Dedifferentiated amniotic fluid mesenchymal stem cell (primary cell): ENCODE measurements at regions not wholly inside any gene's neighbourhood (a gene's known extent, or its start where the extent isn't known, plus 50 kb on each side); places are given as distances from the start of the nearest gene placed in this dataset.
"Not testable (repeated sequence)": the region's sequence is repeated elsewhere in the genome, so short reads cannot be mapped to it uniquely, and the experiment has no call there.

Experiments
- DNase-seq: peaks from one replicate; pipeline ENCODE4 v3.0.0-alpha.2; 2016; ENCODE audit errors: extremely low spot score

DNA sequence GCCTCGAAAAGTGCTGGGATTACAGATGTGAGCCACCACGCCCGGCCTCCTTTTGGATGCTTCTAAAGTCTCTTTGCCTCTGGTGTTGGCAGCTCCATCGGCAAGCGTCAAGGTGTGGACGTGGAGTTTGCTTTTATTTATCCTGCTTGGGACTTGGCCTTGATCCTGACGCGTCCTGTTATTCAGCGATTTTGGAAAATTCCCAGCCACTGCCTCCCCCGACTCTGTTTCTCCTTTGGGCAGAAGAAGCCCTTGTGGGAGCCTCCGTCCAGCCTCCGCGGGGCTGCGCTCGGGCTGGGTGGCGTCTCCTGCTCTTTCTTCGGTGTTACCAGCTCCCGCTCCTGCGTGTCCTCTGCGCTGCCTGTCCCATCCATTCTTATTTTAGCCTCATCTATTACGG, 151.7 kb downstream of the TMEM121 start:
- not testable (repeated sequence) for DNase-seq

DNA sequence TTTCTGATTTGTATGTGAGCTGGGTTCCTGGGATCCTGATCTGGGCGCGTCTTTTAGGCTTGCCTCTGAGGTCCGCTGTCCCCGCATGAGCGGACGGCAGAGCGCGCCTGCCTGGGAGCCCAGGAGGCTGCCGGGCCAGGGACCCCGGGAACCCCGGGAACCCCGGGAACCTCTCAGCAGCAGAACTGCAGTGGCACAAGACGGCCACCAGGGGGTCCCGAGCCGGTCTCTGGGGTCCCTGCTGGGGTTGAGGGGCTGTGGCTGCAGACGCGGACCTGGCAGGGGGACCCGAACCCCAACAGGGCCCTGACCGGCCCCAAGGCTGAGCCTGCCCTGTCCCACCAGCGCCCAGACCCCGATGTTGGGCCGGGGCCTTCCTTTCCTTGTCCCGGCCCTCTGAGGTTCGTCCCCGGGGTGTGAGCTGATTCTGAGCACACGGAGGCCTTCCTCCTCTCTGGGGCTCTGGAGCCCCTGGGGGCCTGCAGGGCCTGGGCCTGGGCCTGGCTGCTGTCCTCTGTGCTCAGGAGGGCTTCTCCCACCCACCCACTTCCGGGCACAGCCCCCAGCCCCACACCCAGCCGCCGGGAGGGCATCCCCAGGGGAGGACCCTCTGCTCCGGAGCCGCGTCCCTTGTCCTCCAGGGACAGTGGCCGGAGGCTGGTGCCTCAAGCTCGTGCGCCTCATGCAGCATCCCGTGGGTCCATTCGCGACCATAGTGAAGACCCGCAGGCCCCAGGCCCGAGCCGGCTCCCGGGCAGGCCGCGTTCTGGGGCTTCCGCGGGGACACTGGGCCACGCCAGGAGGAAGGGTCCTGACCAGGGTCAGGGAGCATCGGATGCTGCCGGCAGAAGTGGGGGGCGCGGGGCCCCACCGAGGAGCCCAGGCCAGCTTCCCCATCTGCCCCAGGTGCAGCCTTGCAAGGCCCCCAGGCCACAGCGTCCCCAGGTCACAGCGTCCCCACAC, 152.9 kb downstream of the TMEM121 start:
- DNase-seq: not testable (repeated sequence)

DNA sequence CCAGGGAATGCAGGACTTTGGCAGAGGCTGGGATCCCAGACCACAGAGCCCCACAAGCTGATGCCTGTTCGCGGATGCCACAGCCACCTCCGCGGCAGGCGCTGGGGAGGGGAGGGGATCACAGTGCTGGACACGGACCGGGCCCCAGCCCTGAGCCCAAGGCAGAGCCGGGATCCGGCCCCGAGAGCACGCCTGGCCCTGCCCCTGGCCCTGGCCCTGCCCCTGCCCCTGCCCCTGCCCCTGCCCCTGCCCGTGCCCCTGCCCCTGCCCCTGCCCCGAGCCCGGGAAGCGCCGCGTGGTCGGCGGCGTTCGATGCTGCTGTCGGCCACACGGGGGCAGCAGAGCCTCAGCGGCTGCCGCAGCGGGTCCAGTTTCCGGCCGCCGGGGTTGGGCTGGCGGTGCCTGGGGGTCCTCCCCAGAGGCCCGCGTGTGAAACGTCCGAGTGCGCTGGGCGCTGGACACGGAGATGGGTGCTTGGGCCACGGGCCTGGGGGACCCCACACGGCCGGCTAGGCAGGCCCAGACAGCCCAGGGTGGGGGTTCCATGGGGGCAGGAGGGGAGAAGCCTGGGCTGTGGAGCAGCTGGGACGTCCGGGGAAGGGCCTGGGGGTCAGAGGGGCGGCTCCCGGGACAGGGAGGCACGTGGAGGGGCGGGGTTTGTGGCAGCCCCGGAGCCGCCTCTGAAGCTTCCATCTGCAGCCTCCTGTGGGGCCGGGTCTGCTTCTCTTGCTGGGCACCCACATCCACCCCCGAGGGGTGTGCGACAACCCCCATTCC, 153.8 kb downstream of the TMEM121 start:
- not testable (repeated sequence) for DNase-seq

DNA sequence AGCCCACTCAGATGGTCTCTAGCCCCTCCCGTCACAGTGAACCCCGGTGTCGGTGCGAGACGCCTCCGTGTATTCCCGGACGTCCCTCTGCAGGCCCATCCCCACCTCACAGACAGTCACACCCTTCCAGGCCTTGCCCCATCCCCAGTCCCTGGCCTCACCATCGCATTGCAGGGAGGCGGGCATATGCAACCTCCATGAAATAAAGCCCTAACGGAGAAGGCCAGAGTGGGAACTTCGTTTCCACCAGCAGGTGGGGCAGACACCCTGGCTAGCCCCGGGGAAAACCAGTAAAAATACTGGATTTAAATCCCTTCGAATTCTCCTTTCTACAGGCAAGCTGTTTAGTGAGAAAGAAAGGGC, 154.3 kb downstream of the TMEM121 start:
- not testable (repeated sequence) for DNase-seq

DNA sequence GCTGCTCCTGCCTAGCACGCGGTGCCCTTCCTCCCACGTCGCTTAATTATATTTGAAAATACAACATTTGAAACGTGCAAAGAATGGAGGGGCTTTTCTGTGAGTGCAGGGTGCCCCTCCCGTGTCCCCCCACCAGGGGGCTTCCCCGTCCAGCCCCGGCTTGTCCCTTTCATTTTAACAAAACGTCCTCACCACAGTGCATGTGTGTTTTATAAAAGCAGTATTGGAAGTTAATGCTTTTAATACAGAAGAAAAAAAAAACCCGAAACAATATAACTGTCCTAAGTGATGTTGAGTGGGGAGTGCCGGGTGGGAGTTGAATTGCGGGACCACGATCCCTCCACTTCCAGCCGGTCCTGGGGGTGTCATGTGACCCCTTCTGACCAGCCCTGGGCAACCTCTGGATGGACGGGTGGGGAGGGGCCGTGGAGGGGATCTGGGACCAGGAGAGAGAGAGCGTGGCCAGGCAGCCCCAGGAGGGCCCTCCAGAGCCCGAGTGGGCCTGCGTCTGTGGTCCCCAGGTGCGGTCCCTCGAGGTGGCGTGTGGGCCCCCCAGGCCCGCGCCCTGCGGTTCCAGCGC, 155.3 kb downstream of the TMEM121 start:
- not testable (repeated sequence) for DNase-seq

DNA sequence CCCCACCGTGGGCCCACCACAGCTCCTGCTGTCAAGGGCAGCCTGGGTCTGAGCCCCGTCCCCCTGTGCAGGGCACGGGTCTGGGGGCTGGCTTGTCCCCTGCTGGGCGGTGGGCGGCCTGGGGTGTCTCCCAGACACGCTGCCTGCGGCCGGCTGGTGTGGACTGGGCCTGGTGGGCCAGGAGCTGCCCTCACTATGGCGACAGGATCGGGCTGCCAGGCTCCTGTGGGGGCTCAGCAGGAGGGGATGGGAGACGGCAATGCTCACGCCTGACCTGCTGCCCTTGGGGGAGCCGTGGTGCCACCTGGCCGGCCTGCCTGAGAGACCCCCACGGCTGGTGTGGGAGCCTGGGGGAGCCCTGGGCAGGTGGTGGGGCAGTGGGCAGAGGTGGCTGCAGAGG, 156.1 kb downstream of the TMEM121 start:
- DNase-seq: not testable (repeated sequence)

DNA sequence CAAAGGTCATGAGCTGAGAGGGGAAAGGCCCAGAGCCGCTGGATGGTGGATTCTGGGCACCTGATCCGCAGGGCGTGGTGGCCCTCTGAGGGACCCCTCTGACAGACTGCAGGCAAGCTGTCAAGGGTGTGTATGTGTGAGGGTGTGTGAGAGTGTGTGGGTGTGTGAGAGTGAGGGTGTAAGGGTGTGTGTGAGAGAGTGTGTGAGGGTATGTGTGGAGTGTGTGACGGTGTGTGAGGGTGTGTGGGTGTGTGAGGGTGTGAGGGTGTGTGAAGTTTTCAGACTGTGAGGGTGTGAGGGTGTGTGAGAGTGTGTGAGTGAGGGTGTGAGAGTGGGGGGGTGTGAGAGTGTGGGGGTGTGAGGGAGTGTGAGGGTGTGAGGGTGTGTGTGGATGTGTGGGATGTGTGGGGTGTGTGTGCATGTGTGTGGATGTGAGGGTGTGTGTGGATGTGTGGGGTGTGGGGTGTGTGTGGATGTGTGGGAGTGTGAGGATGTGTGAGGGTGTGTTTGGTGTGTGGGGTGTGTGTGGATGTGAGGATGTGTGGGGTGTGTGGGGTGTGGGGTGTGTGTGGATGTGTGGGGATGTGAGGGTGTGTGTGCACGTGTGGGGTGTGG, 156.7 kb downstream of the TMEM121 start:
- no peak for DNase-seq

DNA sequence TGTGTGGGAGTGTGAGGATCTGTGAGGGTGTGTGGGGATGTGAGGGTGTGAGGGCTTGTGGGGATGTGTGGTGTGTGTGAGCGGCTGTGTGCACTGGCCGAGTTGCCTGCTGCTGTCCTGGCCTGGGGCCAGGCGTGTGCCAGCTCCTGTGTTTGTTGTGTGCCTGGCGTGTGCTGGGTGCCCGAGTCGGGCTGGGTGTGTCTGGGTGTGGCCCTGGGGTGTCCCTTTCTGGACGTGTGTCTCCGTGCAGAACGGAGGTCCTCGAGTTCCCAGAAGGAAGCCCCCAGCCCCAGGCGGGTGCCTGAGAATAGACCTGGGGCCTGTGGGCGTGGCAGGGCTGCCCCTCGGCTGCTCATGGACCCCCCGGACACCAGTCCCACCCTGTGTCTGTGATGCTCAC, 157.7 kb downstream of the TMEM121 start:
- DNase-seq: not testable (repeated sequence)

DNA sequence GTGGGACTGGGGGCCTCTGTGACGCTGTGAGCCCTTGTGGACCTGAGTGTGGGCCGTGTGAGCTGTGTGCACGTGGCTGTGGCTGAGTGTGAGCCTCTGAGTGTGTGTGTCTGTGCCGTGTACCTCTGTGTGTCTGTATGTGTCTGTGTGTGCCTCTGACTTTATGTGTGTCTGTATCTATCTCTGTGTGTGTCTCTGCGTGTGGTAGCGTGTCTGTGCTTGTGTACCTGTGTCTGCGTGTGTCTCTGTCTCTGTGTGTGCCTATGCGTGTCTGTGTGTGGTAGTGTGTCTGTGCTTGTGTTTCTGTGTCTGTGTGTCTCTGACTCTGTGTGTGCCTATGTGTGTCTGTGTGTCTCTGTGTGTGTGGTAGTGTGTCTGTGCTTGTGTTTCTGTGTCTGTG, 158.2 kb downstream of the TMEM121 start:
- DNase-seq: not testable (repeated sequence)

DNA sequence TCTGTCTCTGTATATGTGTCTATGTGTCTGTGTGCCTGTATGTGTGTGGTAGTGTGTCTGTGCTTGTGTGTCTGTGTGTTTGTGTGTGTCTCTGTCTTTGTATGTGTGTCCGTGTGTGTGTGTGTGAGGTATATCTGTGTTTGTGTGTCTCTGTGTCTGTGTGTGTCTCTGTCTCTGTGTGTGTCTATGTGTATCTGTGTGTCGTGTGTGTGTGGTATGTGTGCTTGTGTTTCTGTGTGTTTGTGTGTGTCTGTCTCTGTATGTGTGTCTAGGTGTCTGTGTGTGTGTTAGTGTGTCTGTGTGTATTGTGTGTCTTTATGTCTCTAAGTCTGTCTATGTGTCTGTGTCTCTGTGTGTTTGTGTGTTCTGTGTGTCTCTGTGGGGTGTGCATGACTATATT, 158.6 kb downstream of the TMEM121 start:
- no peak for DNase-seq

DNA sequence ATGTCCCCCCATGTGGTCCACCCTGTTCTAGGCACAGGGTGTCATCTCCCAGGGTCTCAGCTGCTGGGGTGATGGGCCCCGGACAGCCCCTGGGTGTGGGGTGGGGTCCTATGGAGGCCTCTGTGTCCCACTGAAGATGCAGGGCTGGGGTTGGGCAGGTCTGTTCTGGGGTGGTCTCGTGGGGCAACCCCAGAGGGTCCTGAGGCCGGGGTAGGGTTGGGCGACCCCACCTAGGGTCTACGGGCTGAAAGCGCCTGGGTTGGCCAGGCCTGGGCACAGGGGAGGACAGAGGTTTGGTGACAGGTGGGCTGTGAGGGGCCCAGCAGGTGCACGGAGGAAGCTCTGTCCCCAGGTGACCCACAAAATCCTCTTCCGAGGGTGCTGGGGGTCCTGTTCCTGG, 159.2 kb downstream of the TMEM121 start:
- not testable (repeated sequence) for DNase-seq

DNA sequence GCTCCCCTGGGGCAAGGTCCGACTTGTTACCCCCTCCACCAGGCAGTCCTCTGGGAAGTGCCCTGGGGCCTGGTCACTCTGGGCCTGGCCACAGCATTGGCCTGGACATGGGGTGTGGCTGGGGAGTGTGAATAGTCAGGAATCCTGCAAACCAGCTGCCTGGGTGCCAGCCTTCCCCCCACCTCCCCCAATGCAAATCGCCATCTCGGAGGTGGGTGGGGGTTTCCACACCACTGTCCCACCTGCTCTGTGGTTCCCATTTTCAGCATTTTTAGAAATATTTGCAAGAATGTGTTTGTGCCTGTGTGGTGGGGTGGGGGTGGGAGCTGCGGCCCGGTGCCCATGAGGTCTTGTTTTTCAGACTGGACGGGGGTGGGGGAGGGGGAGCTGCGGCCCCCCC, 159.7 kb downstream of the TMEM121 start:
- not testable (repeated sequence) for DNase-seq

DNA sequence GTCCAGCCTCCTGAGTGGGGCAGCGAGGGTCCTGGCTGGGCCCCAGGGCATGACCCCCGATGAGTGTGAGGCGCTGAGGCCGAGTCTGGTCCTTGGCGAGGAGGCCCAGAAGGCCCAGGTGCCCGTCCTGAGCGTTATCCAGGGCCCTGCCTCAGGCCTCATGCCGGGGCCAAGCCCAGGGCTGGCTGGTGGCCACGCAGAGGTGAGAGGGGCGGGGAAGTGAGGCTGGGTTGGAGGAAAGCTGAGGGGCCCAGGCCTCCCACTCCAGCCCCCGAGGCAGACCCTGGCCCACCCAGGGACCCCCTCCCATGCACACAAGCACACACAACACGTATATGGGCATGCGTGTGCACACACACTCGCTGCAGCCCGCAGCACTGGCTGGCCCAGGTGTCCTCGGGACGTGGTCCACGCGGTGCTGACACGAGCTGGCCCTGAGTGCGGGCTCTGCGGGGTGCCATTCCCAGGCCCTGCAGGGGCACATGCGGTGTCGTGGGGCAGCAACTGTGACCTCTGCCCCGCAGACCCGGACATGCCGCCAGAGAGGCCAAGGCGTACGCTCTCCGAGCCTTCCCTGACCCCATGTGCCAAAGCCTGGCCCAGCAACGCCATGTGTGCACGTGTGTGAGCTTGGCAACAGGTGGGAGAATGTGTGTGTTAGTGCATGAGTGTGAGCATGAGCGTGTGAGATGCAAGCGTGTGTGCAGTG, 160.2 kb downstream of the TMEM121 start:
- not testable (repeated sequence) for DNase-seq

DNA sequence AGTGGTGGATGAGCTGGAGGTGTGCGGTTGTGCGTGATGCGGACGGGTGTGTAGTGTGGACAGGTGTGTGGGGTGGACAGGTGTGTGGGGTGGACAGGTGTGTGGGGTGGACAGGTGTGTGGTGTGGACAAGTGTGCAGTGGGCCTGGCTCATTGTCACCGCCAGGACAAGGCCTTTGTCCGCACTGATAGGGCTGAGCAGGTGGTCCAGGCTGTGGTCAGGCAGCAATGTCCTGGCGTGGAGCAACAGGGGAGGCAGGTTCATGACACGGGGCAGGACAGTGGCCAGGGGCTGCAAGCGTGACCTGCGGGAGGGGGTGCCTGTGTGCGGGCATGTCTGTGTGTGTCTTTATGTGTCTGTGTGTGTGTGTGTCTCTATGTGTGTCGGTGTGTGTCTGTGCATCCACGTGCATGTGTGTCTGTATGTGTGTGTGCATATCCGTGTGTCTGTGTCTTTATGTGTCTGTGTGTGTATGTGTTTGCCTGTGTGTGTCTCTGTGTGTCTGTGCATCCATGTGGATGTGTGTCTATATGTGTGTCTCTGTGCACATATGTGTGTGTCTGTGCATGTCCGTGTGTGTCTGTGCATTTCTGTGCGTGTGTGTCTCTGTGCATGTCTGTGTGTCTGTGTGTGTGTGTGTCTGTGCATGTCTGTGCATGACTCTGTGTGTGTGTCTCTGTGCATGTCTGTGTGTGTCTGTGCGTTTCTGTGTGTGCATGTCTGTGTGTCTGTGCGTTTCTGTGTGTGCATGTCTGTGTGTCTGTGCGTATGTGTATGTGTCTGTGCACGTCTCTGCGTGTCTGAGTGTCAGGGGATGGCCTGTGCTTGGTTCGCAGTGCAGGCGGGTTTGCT, 161.0 kb downstream of the TMEM121 start:
- DNase-seq: not testable (repeated sequence)

DNA sequence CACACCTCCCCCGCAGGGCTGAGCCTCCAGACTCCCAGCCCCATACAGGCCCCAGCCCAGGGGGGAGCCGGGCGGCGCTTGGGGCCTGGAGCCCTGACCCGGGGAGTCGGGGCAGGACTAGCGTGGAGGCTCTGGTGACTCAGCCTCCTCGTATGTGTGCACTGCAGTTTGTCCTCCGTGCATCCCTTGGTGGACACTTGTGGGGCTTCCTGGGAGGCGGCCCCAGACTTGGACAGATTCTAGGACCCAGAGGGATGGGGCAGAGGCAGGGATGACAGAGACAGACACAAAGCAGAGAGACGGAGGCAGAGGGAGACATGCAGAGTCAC, 161.6 kb downstream of the TMEM121 start:
- DNase-seq: not testable (repeated sequence)

DNA sequence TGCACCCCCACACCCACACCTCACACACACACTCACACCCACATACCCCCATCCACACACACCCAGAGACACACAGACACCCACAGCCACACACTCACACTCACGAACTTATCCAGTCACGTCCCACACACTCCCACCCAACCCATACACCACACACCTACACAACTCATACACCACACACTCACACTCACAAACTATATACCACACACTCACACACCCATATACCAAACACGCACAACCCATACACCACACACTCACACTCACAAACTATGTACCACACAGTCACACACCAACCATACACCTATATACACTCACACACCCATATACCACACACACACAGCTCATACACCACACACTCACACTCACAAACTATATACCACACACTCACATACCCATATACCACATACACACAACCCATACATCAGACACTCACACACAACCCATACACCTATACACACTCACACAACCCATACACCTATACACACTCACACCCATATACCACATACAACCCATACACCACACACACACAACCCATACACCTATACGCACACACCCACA, 162.4 kb downstream of the TMEM121 start:
- not testable (repeated sequence) for DNase-seq

DNA sequence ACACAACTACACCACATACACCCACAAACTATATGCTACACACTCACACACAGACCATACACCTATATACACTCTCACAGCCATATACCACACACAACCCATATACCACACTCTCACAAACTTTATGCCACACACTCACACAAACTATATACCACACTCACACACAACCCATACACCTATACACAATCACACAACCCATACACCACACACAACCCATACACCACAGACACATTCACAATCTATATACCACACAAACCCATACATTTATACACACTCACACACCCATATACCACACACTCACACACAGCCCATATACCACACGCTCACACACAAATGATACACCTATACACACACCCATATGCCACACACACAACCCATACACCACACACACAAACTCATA, 163.3 kb downstream of the TMEM121 start:
- DNase-seq: no peak

DNA sequence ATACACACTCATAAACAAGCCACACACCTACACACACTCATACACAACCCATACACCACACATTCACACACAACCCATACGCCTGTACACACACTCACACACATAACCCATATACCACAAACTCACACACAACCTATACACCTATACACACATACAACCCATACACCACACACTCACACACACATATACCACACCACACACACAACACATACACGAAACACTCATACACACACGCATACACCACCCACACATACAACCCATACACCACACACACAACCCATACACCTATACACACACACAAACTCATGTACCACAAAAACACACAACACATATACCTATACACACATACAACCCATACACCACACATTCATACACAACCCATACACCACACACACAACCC, 164.3 kb downstream of the TMEM121 start:
- DNase-seq: no peak

DNA sequence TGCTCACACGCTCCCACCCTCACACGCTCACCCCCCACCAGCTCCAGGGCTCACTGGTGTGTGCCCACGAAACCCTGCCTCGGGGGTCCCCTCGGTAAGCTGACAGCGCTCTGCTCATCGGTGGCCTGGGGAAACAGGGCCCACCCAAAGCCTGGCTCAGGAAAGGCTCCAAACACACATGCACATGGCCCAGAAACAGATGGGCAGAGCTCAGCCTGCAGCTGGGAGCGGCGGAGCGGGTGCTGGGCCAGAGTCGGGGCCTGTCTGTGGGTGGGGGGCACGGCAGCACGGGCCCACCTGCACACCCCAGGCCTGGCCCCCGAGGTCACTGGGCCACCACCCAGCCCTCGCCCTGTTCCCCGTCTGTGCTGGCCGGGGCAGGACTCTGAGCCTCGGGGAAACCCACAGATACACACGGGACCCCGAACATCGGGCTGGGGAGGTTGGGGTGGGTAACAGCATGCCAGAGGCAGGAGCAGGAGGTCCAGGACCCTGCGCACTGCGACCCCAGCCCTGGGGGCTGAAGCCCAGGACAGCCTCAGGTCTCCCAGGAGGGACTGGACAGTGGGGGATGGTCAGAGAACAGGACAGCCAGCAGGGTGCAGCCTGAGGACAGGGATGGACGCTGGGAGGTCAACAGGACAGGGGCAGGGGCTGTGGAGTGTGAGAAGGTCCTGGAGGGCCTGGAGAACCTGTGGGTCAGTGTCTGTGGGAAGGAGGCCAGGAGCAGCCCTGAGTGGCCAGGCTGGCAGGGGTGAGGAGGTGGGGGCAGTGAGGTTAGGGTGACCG, 165.1 kb downstream of the TMEM121 start:
- DNase-seq: not testable (repeated sequence)
